Chondrocyte (in vitro differentiated cells): ENCODE measurements at regions not wholly inside any gene's neighbourhood (a gene's known extent, or its start where the extent isn't known, plus 50 kb on each side); places are given as distances from the start of the nearest gene placed in this dataset.

Source experiments
- DNase-seq: peaks from one replicate; pipeline ENCODE4 v3.0.0; 2021; ENCODE audit warnings: mixed read lengths, low spot score
- H3K27ac Mint-ChIP-seq: one replicate; pipeline ENCODE4 v1.8.0; 2021; ENCODE audit warnings: mild to moderate bottlenecking, moderate library complexity, mixed read lengths; ENCODE audit not compliant: unreplicated experiment
- H3K27me3 Mint-ChIP-seq: 2 replicates; pipeline ENCODE4 v1.8.0; 2021; ENCODE audit warnings: low read depth, mixed read lengths
- H3K36me3 Mint-ChIP-seq: 2 replicates; pipeline ENCODE4 v1.8.0; 2021; ENCODE audit warnings: low read depth, mixed read lengths
- H3K4me1 Mint-ChIP-seq: 2 replicates; pipeline ENCODE4 v1.8.0; 2021; ENCODE audit warnings: low read depth, mild to moderate bottlenecking, mixed read lengths
- H3K4me3 Mint-ChIP-seq: one replicate; pipeline ENCODE4 v1.8.0; 2021; ENCODE audit warnings: mild to moderate bottlenecking, moderate library complexity, mixed read lengths; ENCODE audit not compliant: unreplicated experiment
- H3K9me3 Mint-ChIP-seq: 2 replicates; pipeline ENCODE4 v1.8.0; 2021; ENCODE audit warnings: low read depth, mixed read lengths
- CTCF ChIP-seq: fragments of 200-600 bp; sonication (generic); IDR thresholded peaks from 2 replicates; pipeline ENCODE4 v1.5.0; 2021; ENCODE audit warnings: antibody characterized with exemption, mild to moderate bottlenecking, moderate library complexity

GRCh38 chr1:105210747-105211146 is 1461.0 kb downstream of the AMY1C start:
- H3K4me3 Mint-ChIP-seq, result no peak overlapping the region
- peaks cover 6% of the 10 kb centered on the region for H3K9me3 Mint-ChIP-seq
- no peaks in the 10 kb centered on the region for H3K36me3 Mint-ChIP-seq
- no peaks in the 10 kb centered on the region for H3K4me1 Mint-ChIP-seq
- no peak overlapping the region for H3K27ac Mint-ChIP-seq
- DNase-seq, result no peak
- TF ChIP-seq CTCF, result no peak
- no peaks in the 10 kb centered on the region for H3K27me3 Mint-ChIP-seq

- Mint-ChIP-seq H3K9me3 (peaks cover 10% of the 10 kb centered on the region), H3K4me1 (no peaks in the 10 kb centered on the region), H3K27ac (no peak overlapping the region), H3K36me3 (no peaks in the 10 kb centered on the region), H3K27me3 (peaks cover 7% of the 10 kb centered on the region), H3K4me3 (no peak overlapping the region)
- TF ChIP-seq CTCF, result no peak
- no peak for DNase-seq
These were observed 1481.7 kb downstream of the AMY1C start for GRCh38 chr1:105231378-105231777.

GRCh38 chr1:105243411-105243810 is 1493.7 kb downstream of the AMY1C start:
- TF ChIP-seq CTCF, result no peak
- Mint-ChIP-seq H3K36me3 (no peaks in the 10 kb centered on the region), H3K4me3 (no peak overlapping the region), H3K4me1 (no peaks in the 10 kb centered on the region), H3K9me3 (peaks cover 6% of the 10 kb centered on the region), H3K27ac (no peak overlapping the region), H3K27me3 (no peaks in the 10 kb centered on the region)
- DNase-seq, result no peak

GRCh38 chr1:105243969-105244368 is 1494.3 kb downstream of the AMY1C start:
- Mint-ChIP-seq H3K27ac (no peak overlapping the region), H3K4me1 (no peaks in the 10 kb centered on the region), H3K9me3 (peaks cover 6% of the 10 kb centered on the region), H3K4me3 (no peak overlapping the region), H3K27me3 (no peaks in the 10 kb centered on the region), H3K36me3 (no peaks in the 10 kb centered on the region)
- no peak for TF ChIP-seq CTCF
- DNase-seq, result no peak

GRCh38 chr1:105254906-105255305 is 1505.2 kb downstream of the AMY1C start:
- peaks cover 5% of the 10 kb centered on the region for H3K9me3 Mint-ChIP-seq
- no peak overlapping the region for H3K4me3 Mint-ChIP-seq

More at GRCh38 chr1:105254906-105255305, 1505.2 kb downstream of the AMY1C start:
- no peak for TF ChIP-seq CTCF
- H3K4me1 Mint-ChIP-seq, result no peaks in the 10 kb centered on the region
- no peak for DNase-seq
- H3K27me3 Mint-ChIP-seq, result peaks cover 12% of the 10 kb centered on the region
- H3K36me3 Mint-ChIP-seq, result no peaks in the 10 kb centered on the region
- H3K27ac Mint-ChIP-seq, result no peak overlapping the region
